ENCODE measurements at regions not wholly inside any gene's neighbourhood (a gene's known extent, or its start where the extent isn't known, plus 50 kb on each side); places are given as distances from the start of the nearest gene placed in this dataset.

GRCh38 chr6:4564801-4565271 lies 211.4 kb upstream of the CDYL start:
- Histone ChIP-seq H3K4me3 (replicated peaks in 1 of 3; ENCODE audit: insufficient read depth in 1 of 3, low read depth in 1 of 3, low read length in 3 of 3) (no peak overlapping the region), H3K4me2 (ENCODE audit: insufficient read depth, low read length) (no peak overlapping the region), H3K79me2 (ENCODE audit: control insufficient read depth, insufficient read depth, low read length) (no peaks in the 10 kb centered on the region), H3K9ac (replicated peaks; ENCODE audit: extremely low read depth, insufficient read depth, low read length) (no peak overlapping the region), H3K27ac (ENCODE audit: insufficient read depth, low read depth, low read length) (no peak overlapping the region), H3K4me1 (ENCODE audit: control insufficient read depth, extremely low read depth, insufficient read depth, low read length) (no peaks in the 10 kb centered on the region), H3K9me3 (replicated peaks; ENCODE audit: control insufficient read depth, insufficient read depth, low read length) (no peaks in the 10 kb centered on the region), H4K20me1 (replicated peaks; ENCODE audit: control insufficient read depth, extremely low read depth, insufficient read depth, low read length) (no peaks in the 10 kb centered on the region), H3K36me3 (ENCODE audit: control insufficient read depth in 2 of 2, extremely low read depth in 1 of 2, insufficient read depth in 2 of 2, low read length in 2 of 2) (no peaks in the 10 kb centered on the region), H3K27me3 (ENCODE audit: control insufficient read depth in 2 of 2, insufficient read depth in 2 of 2, low read length in 2 of 2) (peaks cover 0 to 4% of the 10 kb centered on the region in 2 experiments), H3K9me1 (replicated peaks; ENCODE audit: control insufficient read depth, extremely low read depth, insufficient read depth, low read length) (no peaks in the 10 kb centered on the region), H2AFZ (ENCODE audit: low read depth, low read length) (no peak overlapping the region)
- DNase-seq (ENCODE audit: low read depth, low spot score): no peak
- dilution Hi-C loops (cut with MboI; ENCODE audit: extremely low pct_ligation_motif_present, low sequenced_read_pairs) (no loop called here), intact Hi-C loops (cut with micrococcal nuclease) (no loop called here)
- FAIRE-seq: no peak
- CTCF ChIA-PET: interaction anchor here (1.0 to 1.1 kb wide), 2 partner anchors 10 to 355 kb away, joined by 3 read pairs; no protein-coding TSS in a partner anchor
- POLR2A ChIA-PET: no interaction called here
- TF ChIP-seq MYC (IDR thresholded peaks at IDR 0.05; ENCODE audit: low read depth, low read length) (no peak), MAX (IDR thresholded peaks at IDR 0.05; ENCODE audit: insufficient read depth, insufficient read length) (no peak), POLR2AphosphoS5 (IDR thresholded peaks at IDR 0.05; ENCODE audit: insufficient read depth, low read depth, low read length) (no peak), GATA2 (IDR thresholded peaks at IDR 0.05; ENCODE audit: insufficient read depth, insufficient read length, low read depth, low read length) (no peak), EZH2 (IDR thresholded peaks at IDR 0.05; ENCODE audit: borderline replicate concordance, low read depth, low read length, severe bottlenecking) (no peak), JUN (IDR thresholded peaks at IDR 0.05; ENCODE audit: borderline replicate concordance, insufficient read depth, insufficient read length, low read depth) (no peak), POLR2A (IDR thresholded peaks at IDR 0.05; ENCODE audit: low read depth, low read length) (no peak)
- TF ChIP-seq, protein P1, sequence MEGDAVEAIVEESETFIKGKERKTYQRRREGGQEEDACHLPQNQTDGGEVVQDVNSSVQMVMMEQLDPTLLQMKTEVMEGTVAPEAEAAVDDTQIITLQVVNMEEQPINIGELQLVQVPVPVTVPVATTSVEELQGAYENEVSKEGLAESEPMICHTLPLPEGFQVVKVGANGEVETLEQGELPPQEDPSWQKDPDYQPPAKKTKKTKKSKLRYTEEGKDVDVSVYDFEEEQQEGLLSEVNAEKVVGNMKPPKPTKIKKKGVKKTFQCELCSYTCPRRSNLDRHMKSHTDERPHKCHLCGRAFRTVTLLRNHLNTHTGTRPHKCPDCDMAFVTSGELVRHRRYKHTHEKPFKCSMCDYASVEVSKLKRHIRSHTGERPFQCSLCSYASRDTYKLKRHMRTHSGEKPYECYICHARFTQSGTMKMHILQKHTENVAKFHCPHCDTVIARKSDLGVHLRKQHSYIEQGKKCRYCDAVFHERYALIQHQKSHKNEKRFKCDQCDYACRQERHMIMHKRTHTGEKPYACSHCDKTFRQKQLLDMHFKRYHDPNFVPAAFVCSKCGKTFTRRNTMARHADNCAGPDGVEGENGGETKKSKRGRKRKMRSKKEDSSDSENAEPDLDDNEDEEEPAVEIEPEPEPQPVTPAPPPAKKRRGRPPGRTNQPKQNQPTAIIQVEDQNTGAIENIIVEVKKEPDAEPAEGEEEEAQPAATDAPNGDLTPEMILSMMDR (IDR thresholded peaks at IDR 0.05; ENCODE audit: extremely low read depth in 1 of 2, insufficient read depth in 1 of 2, low read depth in 1 of 2, low read length in 2 of 2): no peak
- no TSS peak for BruUV-seq (replicated peaks)
